GM23338 (cell line): ENCODE measurements at regions not wholly inside any gene's neighbourhood (a gene's known extent, or its start where the extent isn't known, plus 50 kb on each side); places are given as distances from the start of the nearest gene placed in this dataset.

ENCODE experiments used
- ATAC-seq: fragments of 200-7000 bp; cut with Tn5 transposase; 3 replicates; pipeline ENCODE4 v1.9.1; 2020
- DNase-seq: peaks from one replicate; pipeline ENCODE4 v3.0.0-alpha.2; 2015; ENCODE audit warnings: low spot score
- H2AFZ ChIP-seq: fragments of 200-600 bp; sonication (generic); 2 replicates; pipeline ENCODE4 v1.8.0; 2016; ENCODE audit warnings: antibody characterized with exemption, mild to moderate bottlenecking, moderate library complexity
- H3F3A ChIP-seq: fragments of 200-600 bp; sonication (generic); replicated peaks from 2 replicates; pipeline ENCODE4 v1.8.0; 2017; ENCODE audit warnings: antibody characterized with exemption, mixed run types, low read depth
- H3K27ac ChIP-seq: fragments of 200-600 bp; sonication (generic); 2 replicates; pipeline ENCODE4 v1.6.1; 2016; ENCODE audit warnings: low read depth
- H3K27me3 ChIP-seq: fragments of 200-600 bp; sonication (generic); 2 replicates; pipeline ENCODE4 v1.8.0; 2016; ENCODE audit warnings: mild to moderate bottlenecking, mixed run types, moderate library complexity; ENCODE audit not compliant: insufficient read depth
- H3K36me3 ChIP-seq: fragments of 200-600 bp; sonication (generic); 2 replicates; pipeline ENCODE4 v1.8.0; 2016; ENCODE audit warnings: mild to moderate bottlenecking; ENCODE audit not compliant: insufficient read depth
- H3K4me1 ChIP-seq: fragments of 200-600 bp; sonication (generic); 2 replicates; pipeline ENCODE4 v1.8.0; 2016; ENCODE audit warnings: mild to moderate bottlenecking, moderate library complexity; ENCODE audit not compliant: insufficient read depth
- H3K4me2 ChIP-seq: fragments of 200-600 bp; sonication (generic); 2 replicates; pipeline ENCODE4 v1.7.1; 2017; ENCODE audit warnings: mixed run types
- H3K4me3 ChIP-seq: fragments of 200-600 bp; sonication (generic); 2 replicates; pipeline ENCODE4 v1.6.1; 2016; ENCODE audit warnings: mixed run types
- H3K79me2 ChIP-seq: fragments of 200-600 bp; sonication (generic); replicated peaks from 2 replicates; pipeline ENCODE4 v1.8.0; 2017; ENCODE audit warnings: mild to moderate bottlenecking; ENCODE audit not compliant: insufficient read depth
- H3K9me2 ChIP-seq: fragments of 200-600 bp; sonication (generic); 2 replicates; pipeline ENCODE4 v1.8.0; 2017; ENCODE audit not compliant: insufficient read depth
- H4K20me1 ChIP-seq: fragments of 200-600 bp; sonication (generic); replicated peaks from 2 replicates; pipeline ENCODE4 v1.8.0; 2017; ENCODE audit warnings: mild to moderate bottlenecking; ENCODE audit not compliant: insufficient read depth
- H3K27ac Mint-ChIP-seq: 2 replicates; pipeline ENCODE4 v1.8.0; 2020; ENCODE audit warnings: inconsistent platforms, mild to moderate bottlenecking, moderate library complexity, mixed read lengths
- H3K27me3 Mint-ChIP-seq: 3 replicates; pipeline ENCODE4 v1.8.0; 2022; ENCODE audit warnings: low read depth, mild to moderate bottlenecking, moderate library complexity, mixed read lengths, inconsistent platforms; ENCODE audit not compliant: insufficient read depth, poor library complexity
- H3K36me3 Mint-ChIP-seq: 3 replicates; pipeline ENCODE4 v1.8.0; 2021; ENCODE audit warnings: low read depth, mild to moderate bottlenecking, inconsistent platforms, moderate library complexity, mixed read lengths
- H3K4me1 Mint-ChIP-seq: 3 replicates; pipeline ENCODE4 v1.8.0; 2020; ENCODE audit warnings: mild to moderate bottlenecking, inconsistent platforms, mixed read lengths
- H3K4me3 Mint-ChIP-seq: 3 replicates; pipeline ENCODE4 v1.8.0; 2021; ENCODE audit warnings: moderate library complexity, mild to moderate bottlenecking, inconsistent platforms, mixed read lengths
- H3K9me3 Mint-ChIP-seq: 3 replicates; pipeline ENCODE4 v1.8.0; 2020; ENCODE audit warnings: moderate library complexity, mild to moderate bottlenecking, inconsistent platforms, mixed read lengths
- CTCF ChIP-seq, 2 experiments: fragments of 200-600 bp in 1 of 2; sonication (generic) in 1 of 2; conservative IDR thresholded peaks; 2 replicates each; pipeline versions ENCODE4 v1.5.1 to v1.6.1; 2016 to 2017; ENCODE audit warnings: antibody characterized with exemption in 2 of 2, low read depth in 2 of 2, mild to moderate bottlenecking in 2 of 2, moderate library complexity in 1 of 2
- POLR2AphosphoS5 ChIP-seq: IDR thresholded peaks from 2 replicates; pipeline ENCODE4 v1.6.1; 2016; ENCODE audit warnings: antibody characterized with exemption, low read depth
- ZNF114 ChIP-seq: fragments of 250-450 bp; sonication (Bioruptor Pico); IDR thresholded peaks from 2 replicates; pipeline ENCODE4 v1.5.0; 2020; ENCODE audit warnings: mild to moderate bottlenecking, moderate library complexity
- ZNF331 ChIP-seq: fragments of 250-450 bp; sonication (Bioruptor Pico); IDR thresholded peaks from 2 replicates; pipeline ENCODE4 v1.5.0; 2020; ENCODE audit warnings: low read depth, mild to moderate bottlenecking, moderate library complexity
- ZNF462 ChIP-seq: fragments of 250-450 bp; sonication (Bioruptor Pico); IDR thresholded peaks from 2 replicates; pipeline ENCODE4 v1.5.0; 2020; ENCODE audit warnings: mild to moderate bottlenecking, moderate library complexity

GRCh38 chr5:138659121-138659520 lies 83.9 kb upstream of the HSPA9 start:
- H3K27me3 Mint-ChIP-seq = peaks cover 4% of the 10 kb centered on the region
- H2AFZ ChIP-seq = no peak overlapping the region
- H3K27ac Mint-ChIP-seq = no peak overlapping the region
- no peak overlapping the region for H3K4me3 ChIP-seq
- no peaks in the 10 kb centered on the region for H3K36me3 Mint-ChIP-seq
- DNase-seq = no peak
- no peaks in the 10 kb centered on the region for H3K79me2 ChIP-seq
- no peaks in the 10 kb centered on the region for H3K9me2 ChIP-seq
- no peak for TF ChIP-seq ZNF462
- TF ChIP-seq ZNF114 (CRISPR knock-in tag) = no peak
- TF ChIP-seq POLR2AphosphoS5 = no peak
- TF ChIP-seq CTCF (conservative IDR thresholded peaks at IDR 0.05; ENCODE audit: low read depth in 2 of 2) = no peak
- TF ChIP-seq ZNF331 (CRISPR knock-in tag) = no peak
- no peak overlapping the region for H3K4me2 ChIP-seq
- H3K36me3 ChIP-seq = no peaks in the 10 kb centered on the region
- H3K4me1 ChIP-seq = no peaks in the 10 kb centered on the region; the same call in 1 of the 2 replicates
- no peak overlapping the region for H3K27ac ChIP-seq
- no peaks in the 10 kb centered on the region for H3F3A ChIP-seq
- H3K9me3 Mint-ChIP-seq = no peaks in the 10 kb centered on the region; the same call in 2 of the 3 replicates
- H4K20me1 ChIP-seq = no peaks in the 10 kb centered on the region
- no peak overlapping the region for H3K4me3 Mint-ChIP-seq
- H3K4me1 Mint-ChIP-seq = peaks cover 27% of the 10 kb centered on the region
- ATAC-seq = no peak
- H3K27me3 ChIP-seq = no peaks in the 10 kb centered on the region
